Kidney epithelial cell (primary cell): ENCODE measurements at regions not wholly inside any gene's neighbourhood (a gene's known extent, or its start where the extent isn't known, plus 50 kb on each side); places are given as distances from the start of the nearest gene placed in this dataset.

Source experiments
- DNase-seq: peaks from one replicate; pipeline ENCODE4 v3.0.0-alpha.2; 2010; ENCODE audit warnings: low read depth
- H3K27me3 ChIP-seq: 2 replicates; pipeline ENCODE4 v1.6.0; 2011; ENCODE audit warnings: low read length; ENCODE audit not compliant: control insufficient read depth, insufficient read depth
- H3K36me3 ChIP-seq: 2 replicates; pipeline ENCODE4 v1.5.1; 2011; ENCODE audit warnings: low read length; ENCODE audit not compliant: control insufficient read depth, insufficient read depth
- H3K4me3 ChIP-seq: 2 replicates; pipeline ENCODE4 v1.5.1; 2011; ENCODE audit warnings: low read depth, mild to moderate bottlenecking, control low read depth, low read length
- CTCF ChIP-seq: IDR thresholded peaks from 2 replicates; pipeline ENCODE4 v1.5.1; 2011; ENCODE audit warnings: mild to moderate bottlenecking, moderate library complexity, low read length, control low read depth, inconsistent platforms; ENCODE audit not compliant: insufficient read depth, poor library complexity, severe bottlenecking

DNA sequence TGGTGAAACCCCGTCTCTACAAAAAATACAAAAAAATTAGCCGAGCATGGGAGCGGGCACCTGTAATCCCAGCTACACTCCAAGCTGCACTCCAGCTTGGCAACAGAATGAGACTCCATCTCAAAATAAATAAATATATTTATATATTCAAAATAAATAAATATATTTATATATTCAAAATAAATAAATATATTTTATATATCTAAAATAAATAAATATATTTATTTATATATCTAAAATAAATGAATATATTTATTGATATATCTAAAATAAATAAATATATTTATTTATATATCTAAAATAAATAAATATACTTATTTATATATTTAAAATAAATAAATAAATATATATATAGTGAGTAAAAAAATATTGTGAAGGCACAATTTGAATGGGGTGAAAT, 63.4 kb upstream of the EXOC1L start:
- DNase-seq = no peak
- TF ChIP-seq CTCF = no peak
- H3K36me3 ChIP-seq = no peaks in the 10 kb centered on the region
- no peak overlapping the region for H3K4me3 ChIP-seq
- no peaks in the 10 kb centered on the region for H3K27me3 ChIP-seq

GRCh38 chr4:55757356-55757952, 62.1 kb upstream of the EXOC1L start:
- no peak overlapping the region for H3K4me3 ChIP-seq
- no peak for DNase-seq
- no peaks in the 10 kb centered on the region for H3K27me3 ChIP-seq
- no peak for TF ChIP-seq CTCF
- no peaks in the 10 kb centered on the region for H3K36me3 ChIP-seq

GRCh38 chr4:55758066-55758465, 61.5 kb upstream of the EXOC1L start:
- DNase-seq = no peak
- TF ChIP-seq CTCF = no peak
- Histone ChIP-seq H3K4me3 (no peak overlapping the region), H3K27me3 (no peaks in the 10 kb centered on the region), H3K36me3 (no peaks in the 10 kb centered on the region)

DNA sequence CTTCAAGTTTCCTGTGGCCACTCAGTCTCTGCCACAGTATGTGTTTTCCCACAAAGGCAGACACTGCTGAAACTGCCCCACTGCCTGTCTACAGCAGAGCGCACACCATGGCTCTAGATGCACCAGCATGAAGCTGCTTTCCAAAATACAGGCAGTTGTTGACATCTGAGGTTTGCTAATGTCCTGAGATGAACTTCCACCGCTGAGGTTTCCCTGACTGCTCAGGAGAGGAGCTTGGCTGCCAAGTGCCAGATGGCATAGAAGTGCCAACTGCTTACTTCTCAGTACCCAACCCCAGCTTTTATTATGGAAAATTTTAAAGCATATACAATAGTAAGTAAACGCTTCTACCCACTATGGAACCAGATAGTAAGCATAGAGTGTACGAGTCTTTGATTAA, 61.0 kb upstream of the EXOC1L start:
- no peak for TF ChIP-seq CTCF
- Histone ChIP-seq H3K4me3 (no peak overlapping the region), H3K27me3 (no peaks in the 10 kb centered on the region), H3K36me3 (no peaks in the 10 kb centered on the region)
- no peak for DNase-seq

DNA sequence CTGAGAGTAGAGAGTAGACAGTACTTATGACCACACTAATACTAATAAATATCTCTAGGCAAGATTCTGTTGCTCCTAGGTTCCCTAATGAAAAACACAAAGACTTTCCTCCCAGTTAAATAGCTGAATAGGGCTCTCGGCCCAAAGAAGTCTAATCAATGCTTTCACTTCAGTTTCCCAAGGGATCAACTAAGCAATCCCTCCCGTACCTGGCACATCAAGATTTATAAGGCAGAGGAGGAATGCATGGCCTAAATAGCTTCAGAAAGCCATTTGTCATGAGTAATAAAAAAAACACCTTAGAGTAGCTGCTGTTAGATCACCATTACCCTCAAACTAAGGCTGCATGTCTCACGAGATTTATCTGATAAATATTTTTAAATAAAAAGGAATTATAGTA, 56.8 kb upstream of the EXOC1L start:
- Histone ChIP-seq H3K27me3 (no peaks in the 10 kb centered on the region), H3K36me3 (no peaks in the 10 kb centered on the region), H3K4me3 (no peak overlapping the region)
- DNase-seq = no peak
- no peak for TF ChIP-seq CTCF

DNA sequence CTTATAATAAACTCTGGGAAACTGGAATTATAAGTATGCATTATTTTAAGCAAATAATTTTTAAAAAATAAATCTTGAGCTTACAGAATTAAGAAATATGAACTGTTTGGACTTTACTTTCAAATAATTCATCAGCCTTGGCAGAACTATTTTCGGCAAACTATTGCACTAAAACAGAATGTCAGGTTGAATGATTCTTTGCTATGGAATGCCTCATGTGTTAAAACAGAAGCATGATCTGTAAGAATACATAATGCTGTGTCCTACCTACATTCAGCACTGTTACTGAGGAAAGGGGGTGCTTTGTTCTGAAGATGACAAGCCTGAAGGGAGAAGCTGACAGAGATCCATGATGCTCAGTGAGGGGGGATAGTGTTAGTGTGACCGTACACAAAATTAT, 55.6 kb upstream of the EXOC1L start:
- no peak overlapping the region for H3K4me3 ChIP-seq
- no peaks in the 10 kb centered on the region for H3K27me3 ChIP-seq
- no peaks in the 10 kb centered on the region for H3K36me3 ChIP-seq
- no peak for DNase-seq
- no peak for TF ChIP-seq CTCF
